ENCODE measurements at regions not wholly inside any gene's neighbourhood (a gene's known extent, or its start where the extent isn't known, plus 50 kb on each side); places are given as distances from the start of the nearest gene placed in this dataset.

GRCh38 chr13:68509734-68510621, 1279.8 kb upstream of the PCDH9 start:
- H3K4me3 ChIP-seq (ENCODE audit: low read depth in 1 of 3, low read length in 3 of 3): no peak overlapping the region
- no peaks in the 10 kb centered on the region for H3K36me3 ChIP-seq (ENCODE audit: control insufficient read depth in 4 of 4, insufficient read depth in 3 of 4, low read depth in 1 of 4, low read length in 3 of 4)
- DNase-seq (ENCODE audit: low spot score): no peak
- TF ChIP-seq HNF4G (IDR thresholded peaks at IDR 0.05) (no peak), CTCF (IDR thresholded peaks at IDR 0.05; ENCODE audit: low read depth, low read length, missing input control) (no peak), REST (IDR thresholded peaks at IDR 0.05) (no peak), RAD21 (IDR thresholded peaks at IDR 0.05) (no peak), NR2F2 (IDR thresholded peaks at IDR 0.05) (no peak), FOXA2 (IDR thresholded peaks at IDR 0.05) (no peak), YY1 (IDR thresholded peaks at IDR 0.05) (no peak), TAF1 (conservative IDR thresholded peaks at IDR 0.05) (no peak), SP1 (IDR thresholded peaks at IDR 0.05) (no peak), MAX (IDR thresholded peaks at IDR 0.05) (no peak), JUND (IDR thresholded peaks at IDR 0.05) (no peak), RXRA (IDR thresholded peaks at IDR 0.05) (no peak), ATF3 (IDR thresholded peaks at IDR 0.05) (no peak), GABPA (IDR thresholded peaks at IDR 0.05 in 1 of 2, conservative IDR thresholded peaks at IDR 0.05 in 1 of 2) (no peak), EGR1 (IDR thresholded peaks at IDR 0.05; ENCODE audit: low read depth in 2 of 2) (no peak), HNF4A (conservative IDR thresholded peaks at IDR 0.05) (no peak)
- H3K27me3 ChIP-seq (ENCODE audit: control insufficient read depth in 4 of 4, insufficient read depth in 4 of 4, low read length in 3 of 4): no peaks in the 10 kb centered on the region
- no peaks in the 10 kb centered on the region for H3K4me1 ChIP-seq (ENCODE audit: control insufficient read depth in 4 of 4, insufficient read depth in 4 of 4, low read length in 3 of 4)
- H3K9me3 ChIP-seq (ENCODE audit: control insufficient read depth in 4 of 4, low read length in 3 of 4): no peaks in the 10 kb centered on the region
- 82% methylated on average over 4 of the region's 4 CpGs for WGBS
- no peak overlapping the region for H3K27ac ChIP-seq (ENCODE audit: low read depth in 1 of 2, low read length in 2 of 2)
- H3K9ac ChIP-seq (ENCODE audit: low read depth in 1 of 2, low read length in 2 of 2): no peak overlapping the region

GRCh38 chr13:68506888-68507551, 1276.9 kb upstream of the PCDH9 start:
- Histone ChIP-seq H3K9ac (ENCODE audit: low read depth in 1 of 2, low read length in 2 of 2) (no peak overlapping the region), H3K27ac (ENCODE audit: low read depth in 1 of 2, low read length in 2 of 2) (no peak overlapping the region), H3K36me3 (ENCODE audit: control insufficient read depth in 4 of 4, insufficient read depth in 3 of 4, low read depth in 1 of 4, low read length in 3 of 4) (no peaks in the 10 kb centered on the region), H3K4me1 (ENCODE audit: control insufficient read depth in 4 of 4, insufficient read depth in 4 of 4, low read length in 3 of 4) (no peaks in the 10 kb centered on the region), H3K4me3 (ENCODE audit: low read depth in 1 of 3, low read length in 3 of 3) (no peak overlapping the region), H3K9me3 (ENCODE audit: control insufficient read depth in 4 of 4, low read length in 3 of 4) (no peaks in the 10 kb centered on the region), H3K27me3 (ENCODE audit: control insufficient read depth in 4 of 4, insufficient read depth in 4 of 4, low read length in 3 of 4) (no peaks in the 10 kb centered on the region)
- no peak for DNase-seq (ENCODE audit: low spot score)
- 61% methylated on average over 8 of the region's 8 CpGs for WGBS
- TF ChIP-seq CTCF (IDR thresholded peaks at IDR 0.05; ENCODE audit: low read depth, low read length, missing input control): no peak
- TF ChIP-seq RAD21 (IDR thresholded peaks at IDR 0.05): no peak
- no peak for TF ChIP-seq YY1 (IDR thresholded peaks at IDR 0.05)
- no peak for TF ChIP-seq SP1 (IDR thresholded peaks at IDR 0.05)
- TF ChIP-seq FOXA1 (IDR thresholded peaks at IDR 0.05): no peak
- no peak for TF ChIP-seq EGR1 (IDR thresholded peaks at IDR 0.05; ENCODE audit: low read depth in 2 of 2)
- TF ChIP-seq REST (IDR thresholded peaks at IDR 0.05): no peak
- no peak for TF ChIP-seq MAX (IDR thresholded peaks at IDR 0.05)
- no peak for TF ChIP-seq NR2F2 (IDR thresholded peaks at IDR 0.05)
- no peak for TF ChIP-seq HNF4G (IDR thresholded peaks at IDR 0.05)
- no peak for TF ChIP-seq HNF4A (conservative IDR thresholded peaks at IDR 0.05)
- no peak for TF ChIP-seq RXRA (IDR thresholded peaks at IDR 0.05)
